Endothelial cell of umbilical vein (primary cell): ENCODE measurements at regions not wholly inside any gene's neighbourhood (a gene's known extent, or its start where the extent isn't known, plus 50 kb on each side); places are given as distances from the start of the nearest gene placed in this dataset.

Experiments used
- BruUV-seq: library from RNA; stranded (reverse); fragments of 400-500 nt; replicated peaks from 2 replicates; lab custom pipeline; 2021; lab: Mats Ljungman, UMichigan
- CTCF ChIA-PET: fragments of 300-600, 350-600 bp; sonication (Branson Sonifier 250); formaldehyde crosslinking; loops from one replicate; lab custom pipeline; 2021; ENCODE audit warnings: antibody characterized with exemption, inconsistent platforms; lab: Charles Lee
- POLR2A ChIA-PET: fragments of 300-600, 350-600 bp; sonication (Branson Sonifier 250); formaldehyde crosslinking; loops from one replicate; lab custom pipeline; 2021; ENCODE audit warnings: antibody characterized with exemption, inconsistent platforms; lab: Charles Lee
- DNase-seq: peaks from one replicate; pipeline ENCODE4 v3.0.0-alpha.2; 2011; ENCODE audit warnings: low read depth, low spot score
- FAIRE-seq: peaks from 2 replicates; lab custom pipeline; 2011; peaks lifted over from hg19 to GRCh38; lab: Jason Lieb, UNC
- H2AFZ ChIP-seq: 2 replicates; pipeline ENCODE4 v1.6.0; 2012; ENCODE audit warnings: low read depth, low read length, control low read depth, inconsistent platforms
- H3K27ac ChIP-seq: 2 replicates; pipeline ENCODE4 v1.5.1; 2011; ENCODE audit warnings: low read depth, mild to moderate bottlenecking, control low read depth, low read length, moderate library complexity; ENCODE audit not compliant: insufficient read depth
- H3K27me3 ChIP-seq, 2 experiments: 2 replicates each; pipeline versions ENCODE4 v1.6.0 to v1.6.1; 2011; ENCODE audit warnings: low read length in 2 of 2, mixed read lengths in 1 of 2; ENCODE audit not compliant: control insufficient read depth in 2 of 2, insufficient read depth in 2 of 2
- H3K36me3 ChIP-seq, 2 experiments: 2 replicates in 1 of 2; 3 replicates in 1 of 2; pipeline ENCODE4 v1.5.1; 2011; ENCODE audit warnings: low read length in 2 of 2, mild to moderate bottlenecking in 1 of 2, moderate library complexity in 1 of 2; ENCODE audit not compliant: control insufficient read depth in 2 of 2, insufficient read depth in 2 of 2; ENCODE audit errors: extremely low read depth in 1 of 2
- H3K4me1 ChIP-seq: 3 replicates; pipeline ENCODE4 v1.5.1; 2011; ENCODE audit warnings: mild to moderate bottlenecking, low read length; ENCODE audit not compliant: control insufficient read depth, insufficient read depth; ENCODE audit errors: extremely low read depth
- H3K4me2 ChIP-seq: 2 replicates; pipeline ENCODE4 v1.6.1; 2011; ENCODE audit warnings: low read length, control low read depth, mixed read lengths; ENCODE audit not compliant: insufficient read depth
- H3K4me3 ChIP-seq, 3 experiments: fragments of 200-600 bp in 1 of 3; sonication (generic), shearing (Covaris generic) in 1 of 3; replicated peaks in 1 of 3; 2 replicates each; pipeline ENCODE4 v1.5.1; 2011 to 2016; ENCODE audit warnings: control low read depth in 3 of 3, low read length in 3 of 3, mild to moderate bottlenecking in 2 of 3, inconsistent platforms in 1 of 3, low read depth in 1 of 3, moderate library complexity in 1 of 3; ENCODE audit not compliant: insufficient read depth in 1 of 3
- H3K79me2 ChIP-seq: 2 replicates; pipeline ENCODE4 v1.6.0; 2012; ENCODE audit warnings: low read length, inconsistent platforms; ENCODE audit not compliant: control insufficient read depth, insufficient read depth
- H3K9ac ChIP-seq: replicated peaks from 2 replicates; pipeline ENCODE3; 2011; ENCODE audit warnings: low read length, control low read depth; ENCODE audit not compliant: insufficient read depth; ENCODE audit errors: extremely low read depth
- H3K9me1 ChIP-seq: replicated peaks from 3 replicates; pipeline ENCODE4 v1.6.0; 2011; ENCODE audit warnings: mild to moderate bottlenecking, low read length; ENCODE audit not compliant: control insufficient read depth, insufficient read depth; ENCODE audit errors: extremely low read depth
- H3K9me3 ChIP-seq: replicated peaks from 2 replicates; pipeline ENCODE4 v1.5.1; 2012; ENCODE audit warnings: low read length, inconsistent platforms; ENCODE audit not compliant: control insufficient read depth, insufficient read depth
- H4K20me1 ChIP-seq: replicated peaks from 2 replicates; pipeline ENCODE3; 2011; ENCODE audit warnings: mild to moderate bottlenecking, low read length; ENCODE audit not compliant: control insufficient read depth, insufficient read depth; ENCODE audit errors: extremely low read depth
- CTCF ChIP-seq, 2 donors: IDR thresholded peaks; 1 replicate in 1 of 2; 2 replicates in 1 of 2; pipeline ENCODE4 v1.5.1; 2011; ENCODE audit warnings: low read length in 2 of 2, mild to moderate bottlenecking in 2 of 2, moderate library complexity in 2 of 2, control low read depth in 1 of 2, inconsistent platforms in 1 of 2, low read depth in 1 of 2; ENCODE audit not compliant: insufficient read depth in 1 of 2; ENCODE audit errors: extremely low read depth in 1 of 2
- EZH2 ChIP-seq: IDR thresholded peaks from 2 replicates; pipeline ENCODE4 v1.6.1; 2012; ENCODE audit warnings: borderline replicate concordance, low read depth, mild to moderate bottlenecking, moderate library complexity, low read length, inconsistent platforms; ENCODE audit not compliant: severe bottlenecking
- FOS ChIP-seq: IDR thresholded peaks from 2 replicates; pipeline ENCODE4 v1.6.1; 2011; ENCODE audit warnings: mild to moderate bottlenecking, low read length, moderate library complexity, borderline replicate concordance; ENCODE audit not compliant: insufficient read depth
- JUN ChIP-seq: IDR thresholded peaks from 2 replicates; pipeline ENCODE4 v1.6.1; 2011; ENCODE audit warnings: borderline replicate concordance, low read depth; ENCODE audit not compliant: insufficient read length, insufficient read depth
- MAX ChIP-seq: IDR thresholded peaks from 2 replicates; pipeline ENCODE4 v1.6.1; 2011; ENCODE audit not compliant: insufficient read depth, insufficient read length
- MYC ChIP-seq: IDR thresholded peaks from one replicate; pipeline ENCODE4 v1.6.1; 2011; ENCODE audit warnings: mild to moderate bottlenecking, low read depth, low read length
- POLR2A ChIP-seq: IDR thresholded peaks from 2 replicates; pipeline ENCODE4 v1.6.1; 2012; ENCODE audit warnings: low read depth, mild to moderate bottlenecking, control low read depth, low read length
- POLR2AphosphoS5 ChIP-seq: IDR thresholded peaks from 2 replicates; pipeline ENCODE4 v1.6.1; 2012; ENCODE audit warnings: low read depth, mild to moderate bottlenecking, control low read depth, low read length, moderate library complexity; ENCODE audit not compliant: insufficient read depth
- dilution Hi-C: fragments of 300-500 bp; cut with MboI; formaldehyde crosslinking; loops from one replicate; pipeline ENCODE4 v1.15.0; 2019; ENCODE audit warnings: low sequenced_read_pairs; ENCODE audit not compliant: extremely low pct_ligation_motif_present
- intact Hi-C: fragments of 100-400 bp; cut with micrococcal nuclease; formaldehyde crosslinking; loops from one replicate; pipeline ENCODE4 v1.10.0; 2022

GRCh38 chr3:73234354-73235014 is 173.0 kb downstream of the EBLN2 start:
- no TSS peak for BruUV-seq
- intact Hi-C loops (no loop called here), dilution Hi-C loops (no loop called here)
- no peaks in the 10 kb centered on the region for H3K27me3 ChIP-seq
- H3K9me1 ChIP-seq: no peaks in the 10 kb centered on the region
- ChIA-PET CTCF (no interaction called here), POLR2A (no interaction called here)
- H3K79me2 ChIP-seq: no peaks in the 10 kb centered on the region
- DNase-seq: no peak
- H3K4me3 ChIP-seq: no peak overlapping the region
- H3K9me3 ChIP-seq: peaks cover 2% of the 10 kb centered on the region
- no peaks in the 10 kb centered on the region for H3K4me1 ChIP-seq
- H3K27ac ChIP-seq: no peak overlapping the region
- no peaks in the 10 kb centered on the region for H3K36me3 ChIP-seq
- TF ChIP-seq POLR2A (no peak), POLR2AphosphoS5 (no peak), MYC (no peak), EZH2 (no peak), CTCF (IDR thresholded peaks at IDR 0.05; ENCODE audit: extremely low read depth in 1 of 2, insufficient read depth in 1 of 2, low read depth in 1 of 2, low read length in 2 of 2) (no peak), JUN (no peak), MAX (no peak), FOS (no peak)
- H2AFZ ChIP-seq: no peak overlapping the region
- FAIRE-seq: no peak
- H4K20me1 ChIP-seq: no peaks in the 10 kb centered on the region
- no peak overlapping the region for H3K4me2 ChIP-seq
- H3K9ac ChIP-seq: no peak overlapping the region
